Trophoblast cell (in vitro differentiated cells and primary cell): ENCODE measurements at regions not wholly inside any gene's neighbourhood (a gene's known extent, or its start where the extent isn't known, plus 50 kb on each side); places are given as distances from the start of the nearest gene placed in this dataset.

ENCODE experiments used
- DNase-seq, 2 donors: peaks; one replicate each; pipeline ENCODE4 v3.0.0-alpha.2; 2016
- H2AFZ ChIP-seq: 2 replicates; pipeline ENCODE4 v1.6.1; 2013; ENCODE audit warnings: low read length, moderate library complexity, mild to moderate bottlenecking; ENCODE audit not compliant: insufficient read depth, poor library complexity
- H2AK5ac ChIP-seq: 2 replicates; pipeline ENCODE4 v1.6.1; 2013; ENCODE audit warnings: mild to moderate bottlenecking, low read length
- H2BK120ac ChIP-seq: 2 replicates; pipeline ENCODE4 v1.6.1; 2013; ENCODE audit warnings: low read length, mild to moderate bottlenecking, moderate library complexity; ENCODE audit not compliant: insufficient read depth, poor library complexity
- H2BK12ac ChIP-seq: 2 replicates; pipeline ENCODE4 v1.6.1; 2013; ENCODE audit warnings: mild to moderate bottlenecking, low read length, moderate library complexity
- H2BK5ac ChIP-seq: 2 replicates; pipeline ENCODE4 v1.6.1; 2013; ENCODE audit warnings: low read length, low read depth, moderate library complexity, mild to moderate bottlenecking; ENCODE audit not compliant: poor library complexity
- H3K14ac ChIP-seq: 2 replicates; pipeline ENCODE4 v1.6.1; 2013; ENCODE audit warnings: mild to moderate bottlenecking, low read length
- H3K18ac ChIP-seq: 2 replicates; pipeline ENCODE4 v1.6.1; 2013; ENCODE audit warnings: mild to moderate bottlenecking, low read length
- H3K23ac ChIP-seq: 2 replicates; pipeline ENCODE4 v1.6.1; 2013; ENCODE audit warnings: low read length
- H3K27ac ChIP-seq: 2 replicates; pipeline ENCODE4 v1.5.1; 2013; ENCODE audit warnings: low read depth, mild to moderate bottlenecking, inconsistent platforms, low read length, moderate library complexity
- H3K27me3 ChIP-seq: 2 replicates; pipeline ENCODE4 v1.6.1; 2013; ENCODE audit warnings: inconsistent platforms, mild to moderate bottlenecking, low read length, moderate library complexity; ENCODE audit not compliant: insufficient read depth
- H3K36me3 ChIP-seq, 2 experiments: 1 replicate in 1 of 2; 2 replicates in 1 of 2; pipeline ENCODE4 v1.6.1; 2013; ENCODE audit warnings: low read length in 2 of 2, mild to moderate bottlenecking in 2 of 2, moderate library complexity in 1 of 2; ENCODE audit not compliant: insufficient read depth in 2 of 2, control insufficient read depth in 1 of 2
- H3K4ac ChIP-seq: 2 replicates; pipeline ENCODE4 v1.6.1; 2013; ENCODE audit warnings: low read depth, mild to moderate bottlenecking, low read length, moderate library complexity
- H3K4me1 ChIP-seq, 2 experiments: 1 replicate in 1 of 2; 2 replicates in 1 of 2; pipeline ENCODE4 v1.6.1; 2013; ENCODE audit warnings: low read length in 2 of 2, mild to moderate bottlenecking in 2 of 2, moderate library complexity in 1 of 2; ENCODE audit not compliant: insufficient read depth in 2 of 2, control insufficient read depth in 1 of 2
- H3K4me2 ChIP-seq: 2 replicates; pipeline ENCODE4 v1.6.1; 2013; ENCODE audit warnings: inconsistent platforms, mild to moderate bottlenecking, low read length, moderate library complexity
- H3K4me3 ChIP-seq: 2 replicates; pipeline ENCODE4 v1.5.1; 2013; ENCODE audit warnings: mild to moderate bottlenecking, low read depth, low read length, inconsistent platforms
- H3K79me1 ChIP-seq: one replicate; pipeline ENCODE4 v1.6.1; 2013; ENCODE audit warnings: low read length
- H3K79me2 ChIP-seq: 2 replicates; pipeline ENCODE4 v1.6.1; 2013; ENCODE audit warnings: low read length, mild to moderate bottlenecking; ENCODE audit not compliant: control insufficient read depth, insufficient read depth, poor library complexity
- H3K9ac ChIP-seq: 2 replicates; pipeline ENCODE4 v1.6.1; 2013; ENCODE audit warnings: mild to moderate bottlenecking, low read length
- H3K9me3 ChIP-seq: 2 replicates; pipeline ENCODE4 v1.6.1; 2013; ENCODE audit warnings: low read depth, mild to moderate bottlenecking, control low read depth, inconsistent platforms, low read length; ENCODE audit not compliant: insufficient read depth
- H4K12ac ChIP-seq: 2 replicates; pipeline ENCODE4 v1.6.1; 2013; ENCODE audit warnings: low read depth, mild to moderate bottlenecking, low read length, moderate library complexity
- H4K8ac ChIP-seq: 2 replicates; pipeline ENCODE4 v1.6.1; 2013; ENCODE audit warnings: low read depth, mild to moderate bottlenecking, low read length, moderate library complexity
- H4K91ac ChIP-seq: one replicate; pipeline ENCODE4 v1.6.1; 2013; ENCODE audit warnings: low read depth, mild to moderate bottlenecking, low read length, moderate library complexity
- WGBS: extraction: QIAGEN DNeasy Blood & Tissue Kit; methylation state at CpG from one replicate; pipeline ENCODE4 v1.1.7; 2013; ENCODE audit warnings: missing lambda C conversion rate; ENCODE audit not compliant: insufficient read length, insufficient coverage; ENCODE audit errors: extremely low coverage; 5-methylcytosine and 5-hydroxymethylcytosine counted together

DNA sequence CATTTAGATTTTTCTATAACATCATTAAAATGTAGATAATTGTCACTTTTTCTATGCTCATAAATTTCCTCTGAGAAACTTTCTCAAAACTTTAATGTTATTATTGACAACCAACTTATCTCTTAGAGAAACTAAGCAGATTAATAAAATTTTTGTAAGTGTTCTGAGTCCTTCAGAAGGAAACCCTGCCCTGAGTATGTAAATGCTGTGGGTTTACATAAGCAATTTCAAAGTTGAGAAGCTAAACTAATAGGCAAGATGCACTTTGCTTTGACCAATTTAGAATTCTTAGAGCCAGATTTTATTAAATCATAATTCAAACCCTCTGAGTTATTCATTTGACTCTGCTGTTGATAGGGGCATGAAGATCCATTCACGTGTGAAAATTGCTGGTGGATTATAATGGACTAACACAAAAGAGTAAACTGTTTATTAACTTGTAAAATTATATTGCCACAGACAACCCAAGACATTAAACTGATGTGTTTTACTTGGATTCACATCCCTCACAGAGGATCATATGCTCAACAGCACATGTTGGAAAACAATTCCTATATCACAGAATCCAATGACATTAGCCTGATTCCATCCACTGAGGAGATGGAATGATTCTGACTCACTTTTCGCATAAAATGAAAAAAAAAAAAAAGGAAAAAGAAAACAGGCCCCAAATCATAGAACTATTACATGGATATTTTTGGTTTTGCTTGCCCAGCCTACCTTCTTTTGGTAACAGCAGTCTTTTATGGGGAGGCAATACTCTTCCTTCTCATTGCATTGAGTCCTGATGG, 453.7 kb upstream of the HTR2A start:
- no peaks in the 10 kb centered on the region for H3K9me3 ChIP-seq
- H3K27me3 ChIP-seq = no peaks in the 10 kb centered on the region
- H3K4ac ChIP-seq = no peak overlapping the region
- no peak overlapping the region for H3K23ac ChIP-seq
- H3K4me1 ChIP-seq = no peaks in the 10 kb centered on the region
- no peak overlapping the region for H3K18ac ChIP-seq
- no peaks in the 10 kb centered on the region for H3K79me2 ChIP-seq
- no peak overlapping the region for H4K12ac ChIP-seq
- no peak overlapping the region for H2BK120ac ChIP-seq
- H3K36me3 ChIP-seq = no peaks in the 10 kb centered on the region
- no peak overlapping the region for H3K14ac ChIP-seq
- no peak overlapping the region for H3K4me3 ChIP-seq
- H2AK5ac ChIP-seq = no peak overlapping the region
- H3K27ac ChIP-seq = no peak overlapping the region
- no peak overlapping the region for H4K8ac ChIP-seq
- no peak overlapping the region for H3K4me2 ChIP-seq
- H4K91ac ChIP-seq = no peak overlapping the region
- H2BK5ac ChIP-seq = no peak overlapping the region
- no peak overlapping the region for H2BK12ac ChIP-seq
- H3K79me1 ChIP-seq = no peaks in the 10 kb centered on the region
- WGBS = no CpG with 5 or more reads among the region's 2 CpGs
- DNase-seq = no peak
- H2AFZ ChIP-seq = no peak overlapping the region
- H3K9ac ChIP-seq = no peak overlapping the region

DNA sequence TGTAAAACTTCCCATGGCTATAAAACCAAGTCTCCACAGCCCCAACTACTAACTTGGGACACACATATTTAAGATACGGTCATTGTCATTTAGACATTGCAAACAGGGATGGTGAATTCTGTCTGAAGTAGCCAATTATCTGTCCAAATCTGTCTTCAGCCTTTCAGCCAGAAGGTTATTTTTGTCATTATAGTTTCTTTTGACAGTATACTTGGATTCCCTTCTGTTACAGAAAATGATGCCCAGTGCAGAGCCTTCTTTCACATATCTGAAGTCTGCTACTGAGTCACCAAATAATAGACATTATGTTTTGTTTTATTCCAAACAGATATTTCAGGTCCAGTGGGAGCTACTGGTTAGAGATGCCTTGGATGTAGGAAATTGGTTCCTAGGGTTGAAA, 452.4 kb upstream of the HTR2A start:
- no peak overlapping the region for H2AFZ ChIP-seq
- no peak overlapping the region for H3K23ac ChIP-seq
- no peak overlapping the region for H3K4me3 ChIP-seq
- no peak overlapping the region for H3K14ac ChIP-seq
- no peaks in the 10 kb centered on the region for H3K36me3 ChIP-seq
- no CpG with 5 or more reads among the region's 1 CpG for WGBS
- H2BK12ac ChIP-seq = no peak overlapping the region
- H3K79me2 ChIP-seq = no peaks in the 10 kb centered on the region
- H3K4me1 ChIP-seq = no peaks in the 10 kb centered on the region
- no peak overlapping the region for H2BK5ac ChIP-seq
- no peak overlapping the region for H3K9ac ChIP-seq
- H3K4ac ChIP-seq = no peak overlapping the region
- no peak overlapping the region for H4K12ac ChIP-seq
- DNase-seq = no peak
- H3K27ac ChIP-seq = no peak overlapping the region
- H4K8ac ChIP-seq = no peak overlapping the region
- no peak overlapping the region for H3K4me2 ChIP-seq
- H4K91ac ChIP-seq = no peak overlapping the region
- no peak overlapping the region for H2AK5ac ChIP-seq
- H3K27me3 ChIP-seq = no peaks in the 10 kb centered on the region
- no peak overlapping the region for H3K18ac ChIP-seq
- no peaks in the 10 kb centered on the region for H3K79me1 ChIP-seq
- H2BK120ac ChIP-seq = no peak overlapping the region
- H3K9me3 ChIP-seq = no peaks in the 10 kb centered on the region

DNA sequence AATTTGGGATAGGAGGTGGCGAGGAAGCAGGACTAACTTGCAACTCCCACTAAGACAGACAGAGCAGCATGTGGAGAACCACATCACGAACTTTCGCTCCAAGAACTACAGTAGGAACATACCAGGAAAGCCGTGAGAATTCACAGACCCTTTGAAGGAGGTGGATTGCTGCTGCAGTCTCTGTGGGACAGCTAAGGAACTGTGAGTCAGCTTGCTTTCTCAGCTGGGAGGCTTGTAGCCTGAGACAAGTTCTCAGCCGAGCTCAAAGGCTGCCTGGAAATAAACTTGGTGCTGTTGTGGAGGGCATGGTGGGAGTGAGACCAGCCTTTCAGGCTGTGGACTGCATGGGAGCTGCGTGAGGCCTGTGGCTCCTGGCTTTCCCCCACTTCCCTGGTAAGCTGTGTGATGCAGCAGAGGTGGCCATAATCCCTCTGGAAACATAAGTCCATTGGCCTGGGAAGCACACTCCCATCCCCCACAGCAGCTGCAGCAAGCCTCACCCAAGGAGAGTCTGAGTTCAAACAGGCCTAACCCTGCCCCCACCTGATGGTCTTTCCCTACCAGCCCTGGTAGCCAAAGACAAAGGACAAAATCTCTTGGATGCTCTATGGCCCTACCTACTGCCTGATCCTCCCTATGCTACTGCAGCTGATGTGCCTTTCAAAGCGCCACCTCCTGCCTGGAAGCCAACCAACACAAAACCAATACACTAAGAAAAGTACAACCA, 441.1 kb upstream of the HTR2A start:
- Histone ChIP-seq H3K9ac (no peak overlapping the region), H4K12ac (no peak overlapping the region), H3K23ac (no peak overlapping the region), H3K4ac (no peak overlapping the region), H3K79me2 (no peaks in the 10 kb centered on the region), H2AFZ (no peak overlapping the region), H3K4me3 (no peak overlapping the region), H3K36me3 (no peaks in the 10 kb centered on the region), H2BK5ac (no peak overlapping the region), H2AK5ac (no peak overlapping the region), H3K9me3 (no peaks in the 10 kb centered on the region), H3K4me2 (no peak overlapping the region), H3K27me3 (no peaks in the 10 kb centered on the region), H2BK120ac (no peak overlapping the region), H2BK12ac (no peak overlapping the region), H3K18ac (no peak overlapping the region), H4K8ac (no peak overlapping the region), H3K4me1 (peaks cover 4% of the 10 kb centered on the region in 2 experiments), H4K91ac (no peak overlapping the region), H3K79me1 (no peaks in the 10 kb centered on the region), H3K27ac (no peak overlapping the region), H3K14ac (no peak overlapping the region)
- DNase-seq = no peak
- WGBS = no CpG with 5 or more reads among the region's 7 CpGs

DNA sequence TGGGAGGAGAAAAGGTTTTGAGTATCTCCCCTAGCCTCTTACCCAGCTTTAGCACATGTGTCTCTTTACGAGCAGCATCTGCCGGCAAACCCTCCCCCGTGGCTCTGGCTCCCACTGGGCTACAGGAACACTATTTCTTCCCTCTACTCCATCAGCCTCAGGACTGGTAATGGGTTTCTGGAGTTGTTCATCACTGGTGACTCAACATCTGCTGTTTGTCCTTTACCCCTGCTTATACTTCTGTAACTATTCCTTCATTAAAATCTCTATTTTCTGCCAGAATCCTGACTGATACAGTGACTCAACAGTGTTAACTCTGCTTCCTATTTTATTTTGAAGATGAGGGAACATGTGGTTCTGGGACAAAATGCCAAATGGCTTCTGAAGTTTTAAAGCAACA, 437.3 kb upstream of the HTR2A start:
- H2AK5ac ChIP-seq = no peak overlapping the region
- H3K18ac ChIP-seq = no peak overlapping the region
- no peak overlapping the region for H4K91ac ChIP-seq
- H3K4me3 ChIP-seq = no peak overlapping the region
- no peak overlapping the region for H2BK12ac ChIP-seq
- no peaks in the 10 kb centered on the region for H3K27me3 ChIP-seq
- no peak overlapping the region for H3K14ac ChIP-seq
- H3K36me3 ChIP-seq = no peaks in the 10 kb centered on the region
- H3K9ac ChIP-seq = no peak overlapping the region
- H3K79me2 ChIP-seq = no peaks in the 10 kb centered on the region
- H3K9me3 ChIP-seq = no peaks in the 10 kb centered on the region
- DNase-seq = no peak
- H2AFZ ChIP-seq = no peak overlapping the region
- no peak overlapping the region for H3K27ac ChIP-seq
- H3K4me2 ChIP-seq = no peak overlapping the region
- H4K8ac ChIP-seq = no peak overlapping the region
- no CpG with 5 or more reads among the region's 3 CpGs for WGBS
- no peak overlapping the region for H3K4ac ChIP-seq
- no peak overlapping the region for H2BK120ac ChIP-seq
- no peak overlapping the region for H2BK5ac ChIP-seq
- no peaks in the 10 kb centered on the region for H3K79me1 ChIP-seq
- H4K12ac ChIP-seq = no peak overlapping the region
- H3K4me1 ChIP-seq = peaks cover 4% of the 10 kb centered on the region in 2 experiments
- no peak overlapping the region for H3K23ac ChIP-seq
